ENCODE measurements at regions not wholly inside any gene's neighbourhood (a gene's known extent, or its start where the extent isn't known, plus 50 kb on each side); places are given as distances from the start of the nearest gene placed in this dataset.

DNA sequence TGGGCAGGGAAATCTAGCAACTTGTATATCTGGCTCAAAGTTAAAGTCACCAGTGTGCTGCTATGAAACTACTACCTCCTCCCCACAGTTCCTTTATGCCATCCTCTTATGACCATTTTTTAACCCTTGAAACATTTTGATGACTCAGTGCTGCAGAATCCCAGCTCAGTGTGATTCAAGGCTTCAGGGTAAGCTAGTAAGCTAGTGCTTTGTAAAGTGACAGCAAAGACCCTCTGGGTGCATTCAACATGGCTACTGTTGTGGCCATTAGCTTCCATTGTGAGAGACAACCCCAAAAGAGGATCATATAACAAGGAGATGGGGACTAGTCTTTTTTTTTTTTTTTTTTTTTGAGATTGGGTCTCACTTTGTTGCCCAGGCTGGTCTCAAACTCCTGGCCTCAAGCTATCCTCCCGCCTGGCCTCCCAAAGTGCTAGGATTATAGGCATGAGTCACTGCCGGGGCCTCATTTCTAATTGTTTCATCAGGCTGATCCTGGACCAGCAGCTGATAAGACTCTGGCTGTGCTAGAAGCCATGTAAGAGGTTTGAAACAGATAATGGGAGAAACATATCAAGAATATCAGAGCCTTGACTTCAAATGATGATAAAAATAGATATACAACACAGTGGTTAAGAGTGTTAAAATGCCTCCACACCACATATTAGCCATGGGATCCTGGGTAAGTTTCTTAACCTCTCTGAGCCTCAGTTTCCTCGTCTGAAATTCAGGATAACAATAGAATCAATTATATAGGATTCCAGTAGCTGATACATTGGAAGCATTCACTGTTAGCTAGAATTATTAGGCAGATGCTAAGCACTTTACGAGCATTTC, 65.7 kb upstream of the RTN4 start:
- no peak for TF ChIP-seq CTCF (IDR thresholded peaks at IDR 0.05)
- no peak for TF ChIP-seq ZFX (IDR thresholded peaks at IDR 0.05; ENCODE audit: borderline replicate concordance)

Measured in 22Rv1 (cell line).